NCI-H2196 (cell line): ENCODE measurements at regions not wholly inside any gene's neighbourhood (a gene's known extent, or its start where the extent isn't known, plus 50 kb on each side); places are given as distances from the start of the nearest gene placed in this dataset.

Source experiments
- DNase-seq: peaks from one replicate; lab custom pipeline; 2025; ENCODE audit not compliant: unreplicated experiment; lab: John Stamatoyannopoulos, UW

GRCh38 chr20:57928181-57928967 lies 218.6 kb upstream of the PMEPA1 start:
- no peak for DNase-seq

- no peak for DNase-seq
Measured at GRCh38 chr20:57927376-57927775, 217.6 kb upstream of the PMEPA1 start.

- DNase-seq: no peak
Measured at GRCh38 chr20:57922706-57923105, 212.9 kb upstream of the PMEPA1 start.

GRCh38 chr20:57922083-57922482 lies 212.3 kb upstream of the PMEPA1 start:
- no peak for DNase-seq

GRCh38 chr20:57921676-57922075 lies 211.9 kb upstream of the PMEPA1 start:
- DNase-seq: no peak

- DNase-seq: no peak
Measured at GRCh38 chr20:57920971-57921370, 211.2 kb upstream of the PMEPA1 start.

GRCh38 chr20:57919049-57919448 lies 209.2 kb upstream of the PMEPA1 start:
- no peak for DNase-seq

- DNase-seq: no peak
Measured at GRCh38 chr20:57918551-57918950, 208.7 kb upstream of the PMEPA1 start.

- DNase-seq: no peak
Measured at GRCh38 chr20:57914205-57914604, 204.4 kb upstream of the PMEPA1 start.

- no peak for DNase-seq
Measured at GRCh38 chr20:57913156-57913930, 203.5 kb upstream of the PMEPA1 start.

GRCh38 chr20:57912227-57912582 lies 202.4 kb upstream of the PMEPA1 start:
- no peak for DNase-seq

- DNase-seq: no peak
Measured at GRCh38 chr20:57911512-57912226, 201.9 kb upstream of the PMEPA1 start.

- DNase-seq: no peak
Measured at GRCh38 chr20:57910716-57911115, 200.9 kb upstream of the PMEPA1 start.

- DNase-seq: no peak
Measured at GRCh38 chr20:57909763-57910331, 200.0 kb upstream of the PMEPA1 start.

GRCh38 chr20:57908704-57909630 lies 199.2 kb upstream of the PMEPA1 start:
- no peak for DNase-seq

GRCh38 chr20:57908226-57908625 lies 198.4 kb upstream of the PMEPA1 start:
- no peak for DNase-seq

- no peak for DNase-seq
Measured at GRCh38 chr20:57907131-57908000, 197.6 kb upstream of the PMEPA1 start.

- no peak for DNase-seq
Measured at GRCh38 chr20:57905448-57905847, 195.6 kb upstream of the PMEPA1 start.

- no peak for DNase-seq
Measured at GRCh38 chr20:57904314-57905105, 194.7 kb upstream of the PMEPA1 start.
